GM19455 (cell line): ENCODE measurements at regions not wholly inside any gene's neighbourhood (a gene's known extent, or its start where the extent isn't known, plus 50 kb on each side); places are given as distances from the start of the nearest gene placed in this dataset.
A peak's percentile ranks its signal among the peaks of the same experiment; 100 is the strongest.

Source experiments
- ATAC-seq: cut with Tn5 transposase; IDR thresholded peaks from one replicate; pipeline ENCODE4 v1.9.1; 2021; ENCODE audit not compliant: unreplicated experiment

DNA sequence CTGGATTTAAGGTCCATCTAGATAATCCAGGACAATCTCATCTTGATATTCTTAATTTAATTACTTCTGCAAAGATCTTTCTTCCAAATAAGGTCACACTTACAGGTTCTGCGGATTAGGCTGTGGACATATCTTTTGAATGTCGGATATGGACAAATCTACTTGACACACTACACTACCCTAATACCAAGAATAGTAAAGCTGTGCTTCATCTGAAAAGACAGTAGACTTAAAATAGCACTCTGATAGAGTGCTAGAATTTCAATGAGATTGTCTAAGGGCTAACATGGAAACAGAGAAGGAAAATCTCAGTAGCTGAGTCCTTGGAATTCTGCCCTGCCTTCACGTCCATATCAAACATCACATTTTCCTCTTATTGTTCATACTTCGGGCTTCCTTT is 1238.0 kb downstream of the EPHA7 start:
- no peak for ATAC-seq

DNA sequence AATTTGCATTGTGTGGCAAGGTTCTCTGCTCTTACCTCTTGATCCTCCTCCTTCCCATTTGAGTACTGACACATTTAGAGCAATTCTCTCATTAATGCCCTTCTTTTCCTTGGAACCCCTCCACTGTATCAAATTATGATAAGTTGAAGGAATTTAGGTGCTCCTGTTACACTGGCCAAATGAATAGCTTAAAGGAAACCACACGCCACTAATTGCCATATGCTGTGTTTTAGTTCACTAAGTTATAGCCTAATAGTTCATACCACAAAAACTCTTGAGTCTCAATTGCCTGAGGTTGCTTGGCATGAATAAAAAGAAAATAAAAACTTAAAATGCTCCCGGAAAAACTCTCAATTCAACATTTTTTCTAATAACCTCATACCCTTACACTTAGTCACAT is 1239.3 kb downstream of the EPHA7 start:
- no peak for ATAC-seq

DNA sequence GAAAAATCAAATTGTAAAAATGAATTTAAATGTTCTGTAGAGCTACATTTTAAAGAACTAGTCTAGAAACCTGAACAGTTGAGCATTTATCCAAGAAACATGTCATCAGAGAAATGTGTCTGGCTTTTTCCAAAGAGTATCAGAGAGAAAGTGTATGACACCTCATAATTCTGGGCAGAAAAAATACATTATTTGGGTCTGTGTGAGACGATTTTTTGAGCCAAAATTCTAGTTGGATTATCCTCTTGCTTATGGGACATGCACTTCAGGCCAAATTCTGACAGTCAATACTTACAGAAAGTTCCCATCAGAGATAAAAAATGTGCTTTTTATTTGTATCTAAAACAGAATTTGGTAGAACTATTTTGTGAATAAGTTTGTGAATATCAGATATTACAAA is 1242.7 kb downstream of the EPHA7 start:
- ATAC-seq = no peak

DNA sequence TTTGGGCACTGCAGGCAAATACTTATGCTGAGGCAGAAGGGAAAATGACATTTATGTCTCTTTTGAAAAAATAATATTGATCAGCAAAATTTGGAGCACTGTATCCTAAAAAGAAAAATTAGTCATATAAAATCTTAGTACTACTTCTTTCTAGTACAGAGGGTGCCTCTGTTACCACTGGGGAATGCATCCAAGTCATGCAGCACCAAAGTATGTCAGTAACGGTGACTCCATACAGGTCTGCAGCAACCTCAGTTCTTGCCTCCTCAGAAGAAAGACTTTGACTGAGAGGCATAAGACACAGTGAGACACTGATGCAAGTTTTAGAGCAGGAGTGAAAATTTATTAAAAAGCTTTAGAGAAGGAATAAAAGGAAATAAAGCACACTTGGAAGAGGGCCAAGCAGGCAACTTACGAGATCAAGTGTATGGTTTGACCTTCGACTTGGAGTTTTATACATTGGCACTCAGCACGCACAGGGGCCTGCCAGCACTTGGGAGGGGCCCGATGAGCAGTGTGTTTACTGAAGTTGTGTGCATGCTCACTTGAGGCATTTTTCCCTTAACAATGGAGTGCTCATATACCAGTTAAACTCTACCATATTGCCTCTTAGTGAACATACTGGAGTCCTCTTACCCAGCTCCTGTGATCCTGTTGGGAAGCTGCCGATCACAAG is 1244.8 kb downstream of the EPHA7 start:
- ATAC-seq = no peak

DNA sequence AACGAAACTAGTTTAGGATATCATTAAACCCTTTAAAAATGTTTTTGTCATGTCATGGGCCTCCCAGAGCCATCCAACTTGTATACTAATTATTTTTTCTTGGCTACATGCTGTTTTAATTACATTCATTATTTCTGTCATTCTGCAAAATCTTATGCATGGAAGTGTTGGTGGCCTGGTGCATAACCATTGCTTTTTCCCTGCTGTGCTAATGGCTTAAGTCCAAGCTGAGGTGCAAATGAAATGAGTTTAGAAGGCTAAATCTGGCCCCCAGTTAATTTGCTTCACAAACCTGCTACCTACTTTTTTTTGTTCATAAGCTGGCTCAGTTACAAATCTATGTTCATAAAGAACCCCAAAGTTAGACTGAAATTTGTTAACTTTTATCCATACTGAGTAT is 1249.9 kb downstream of the EPHA7 start:
- no peak for ATAC-seq

DNA sequence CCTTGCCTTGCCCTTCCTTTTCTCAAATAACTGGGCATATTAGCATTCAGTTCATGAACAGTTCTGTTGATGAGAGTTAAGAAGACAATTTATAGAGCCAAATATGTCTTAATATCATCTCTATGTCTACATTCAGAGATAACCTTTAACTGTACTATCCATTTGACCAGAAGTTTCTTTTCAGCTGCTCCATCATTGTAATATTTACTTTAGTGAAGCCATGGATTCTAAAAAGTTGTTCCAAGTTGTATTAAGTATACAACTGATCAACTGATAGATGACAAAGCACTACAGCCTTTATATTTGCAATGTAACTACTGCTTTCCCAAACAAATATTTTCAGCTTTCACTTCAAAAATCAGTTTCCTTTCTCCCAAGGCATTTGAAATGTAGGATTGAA is 1252.7 kb downstream of the EPHA7 start:
- ATAC-seq = no peak

DNA sequence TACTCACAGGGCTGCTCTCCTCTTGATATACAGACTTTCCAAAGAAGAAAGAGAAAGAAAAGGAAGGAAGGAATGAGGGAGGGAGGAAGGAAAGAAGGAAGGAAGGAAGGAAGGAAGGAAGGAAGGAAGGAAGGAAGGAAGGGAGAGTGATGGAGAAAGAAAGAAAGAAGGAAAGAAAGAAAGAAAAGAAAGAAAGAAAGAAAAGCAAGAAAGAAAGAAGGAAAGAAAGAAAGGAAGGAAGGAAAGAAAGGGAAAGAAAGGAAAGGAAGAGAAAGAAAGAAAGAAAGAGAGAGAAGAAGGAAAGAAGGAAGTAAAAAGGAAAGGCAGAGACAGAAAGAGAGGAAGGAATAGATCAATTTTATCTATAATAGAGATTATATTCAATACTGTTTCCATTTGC is 1257.4 kb downstream of the EPHA7 start:
- ATAC-seq = no peak

DNA sequence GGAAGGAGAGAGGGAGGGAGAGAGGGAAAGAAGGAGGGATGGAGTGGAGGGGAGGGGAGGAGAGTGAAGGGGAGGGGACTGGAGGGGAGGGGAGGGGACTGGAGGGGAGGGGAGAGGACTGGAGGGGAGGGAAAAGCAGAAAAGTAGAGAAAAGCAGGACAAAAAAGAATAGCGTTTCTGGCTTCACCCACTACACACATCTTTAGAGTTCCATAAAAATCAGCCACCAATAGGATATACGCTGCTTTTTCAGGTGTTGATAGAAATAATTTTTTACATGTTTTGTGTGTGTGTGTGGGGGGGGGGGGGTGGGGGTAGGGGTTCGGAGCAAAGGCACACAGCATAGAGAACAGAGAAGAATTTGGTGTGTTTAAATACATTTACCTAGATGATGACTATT is 1259.1 kb downstream of the EPHA7 start:
- ATAC-seq = no peak

DNA sequence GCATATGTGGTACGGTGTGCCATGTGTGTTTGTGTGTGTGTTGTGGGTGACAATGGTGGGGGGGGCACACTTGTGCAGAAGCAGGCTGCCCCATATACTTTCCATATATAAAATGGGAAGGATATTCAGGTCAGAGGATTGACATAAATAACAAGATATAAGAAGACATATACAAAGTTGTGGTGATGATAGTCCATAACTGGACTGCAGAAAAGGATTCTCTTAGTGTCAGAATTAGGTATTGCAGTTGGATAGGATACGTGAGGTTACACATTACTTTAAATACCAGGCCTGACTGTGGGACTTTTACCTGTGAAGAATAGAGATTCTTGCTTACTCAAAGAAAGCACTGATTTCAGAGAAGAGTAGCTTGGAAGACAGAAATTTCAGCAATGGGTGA is 1260.3 kb downstream of the EPHA7 start:
- peak; percentile 57 for ATAC-seq

DNA sequence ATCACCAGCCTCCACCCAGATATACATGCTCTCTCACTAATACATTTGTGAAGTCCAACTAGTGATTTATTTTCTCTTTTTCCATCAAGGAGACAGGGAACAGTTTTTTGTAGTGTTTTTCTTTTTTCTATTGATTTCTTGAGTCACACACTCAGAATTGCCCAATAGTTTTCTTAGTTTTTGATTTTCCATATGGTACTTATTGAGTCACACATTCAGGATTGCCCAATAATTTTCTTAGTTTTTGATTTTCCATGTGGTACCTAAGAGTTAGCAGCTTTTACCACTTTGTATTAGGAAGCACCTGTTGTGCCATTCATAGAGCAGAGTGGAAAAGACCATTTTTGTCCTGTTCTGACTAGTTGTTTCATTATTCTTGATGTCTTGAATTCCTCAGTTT is 1268.8 kb downstream of the EPHA7 start:
- no peak for ATAC-seq

DNA sequence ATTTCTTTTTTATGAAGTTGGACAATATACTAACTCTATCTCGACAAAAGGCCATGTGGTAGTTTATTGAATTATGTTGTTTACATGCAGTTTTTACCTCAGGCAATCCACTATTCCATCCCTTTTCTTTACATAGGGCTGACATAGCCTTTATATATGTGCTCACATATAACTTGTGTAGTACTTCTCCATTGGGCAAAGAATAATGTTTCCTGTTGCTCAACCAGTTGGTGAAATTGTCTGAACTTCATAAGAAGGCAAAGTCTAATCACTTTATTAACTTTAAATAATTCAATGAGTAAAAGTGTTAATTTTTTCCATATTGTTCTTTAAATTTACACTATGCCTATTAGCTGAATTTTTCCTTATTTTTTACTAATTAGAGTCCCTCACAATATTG is 1272.1 kb downstream of the EPHA7 start:
- no peak for ATAC-seq

DNA sequence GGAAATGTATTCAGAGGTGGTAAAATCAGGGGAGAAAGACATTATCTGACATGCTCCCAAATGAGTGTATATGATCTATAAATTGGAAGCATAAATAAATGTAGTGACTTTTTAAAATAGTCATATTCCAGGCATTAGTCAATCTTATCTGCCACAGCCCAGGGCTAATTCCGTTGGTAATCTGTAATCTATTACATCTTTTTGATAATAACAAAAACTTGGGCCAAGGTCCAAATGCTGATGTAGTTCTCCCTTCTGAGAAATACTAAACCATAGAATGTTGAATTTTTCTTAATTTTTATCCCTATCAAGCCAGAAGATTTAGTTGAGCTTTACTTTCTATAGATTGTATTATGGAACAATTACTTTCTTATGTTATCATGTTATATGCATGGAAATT is 1279.8 kb downstream of the EPHA7 start:
- no peak for ATAC-seq

DNA sequence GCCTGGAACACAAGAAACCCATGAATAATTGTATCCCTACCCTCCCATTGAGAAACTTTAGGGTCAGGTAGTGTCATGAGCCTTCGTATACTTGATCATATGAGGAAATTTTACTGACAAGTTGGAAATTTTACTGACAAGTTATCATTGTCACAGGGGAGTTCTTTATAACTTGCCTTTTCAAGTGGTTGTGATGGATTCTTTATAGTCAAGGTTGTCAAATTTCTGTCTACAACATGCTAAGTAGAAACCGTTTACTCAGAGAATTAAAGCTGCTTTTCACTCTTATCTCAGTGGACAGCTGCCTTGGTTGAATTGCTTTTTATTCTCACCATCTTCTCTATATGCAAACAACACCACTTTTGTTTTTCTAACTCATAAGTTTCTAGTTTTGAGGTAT is 1286.4 kb downstream of the EPHA7 start:
- ATAC-seq = no peak

DNA sequence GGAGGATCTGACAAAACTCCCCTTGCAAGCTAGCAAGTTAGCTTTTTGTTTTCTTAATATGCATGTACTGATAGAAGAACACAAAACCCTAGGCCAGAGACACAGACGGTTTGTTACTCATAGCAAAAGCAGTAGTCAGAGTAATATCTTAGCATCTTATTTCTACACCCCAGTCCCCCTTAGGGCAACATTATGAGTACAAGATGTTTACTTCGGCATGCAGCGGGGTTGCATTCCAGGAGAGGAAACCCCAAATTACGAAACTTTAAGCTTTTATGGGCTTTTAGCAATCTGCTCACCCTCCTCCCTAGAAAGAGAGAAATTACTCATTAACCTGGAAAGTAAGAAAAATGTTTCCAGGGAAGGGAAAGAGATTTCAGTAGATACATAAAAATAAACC is 1286.9 kb downstream of the EPHA7 start:
- ATAC-seq = no peak

DNA sequence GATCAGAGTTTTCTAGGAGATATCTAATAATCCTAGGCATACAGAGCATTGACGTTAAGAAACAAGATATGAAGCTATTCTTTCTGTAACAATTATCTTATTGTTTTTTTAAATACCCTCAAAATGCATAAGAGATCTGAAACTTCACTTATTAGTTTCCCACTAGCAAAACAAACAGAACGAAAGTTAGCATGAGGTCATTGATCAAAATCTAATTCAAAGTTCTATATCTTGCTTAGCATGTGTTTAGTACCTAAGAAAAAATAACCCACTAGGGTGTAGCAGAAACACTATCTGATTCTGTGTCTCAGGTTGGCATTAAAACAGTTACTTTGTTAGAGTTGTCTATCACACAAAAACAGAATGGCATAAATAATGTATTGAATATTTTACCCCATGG is 1288.4 kb downstream of the EPHA7 start:
- ATAC-seq = no peak

DNA sequence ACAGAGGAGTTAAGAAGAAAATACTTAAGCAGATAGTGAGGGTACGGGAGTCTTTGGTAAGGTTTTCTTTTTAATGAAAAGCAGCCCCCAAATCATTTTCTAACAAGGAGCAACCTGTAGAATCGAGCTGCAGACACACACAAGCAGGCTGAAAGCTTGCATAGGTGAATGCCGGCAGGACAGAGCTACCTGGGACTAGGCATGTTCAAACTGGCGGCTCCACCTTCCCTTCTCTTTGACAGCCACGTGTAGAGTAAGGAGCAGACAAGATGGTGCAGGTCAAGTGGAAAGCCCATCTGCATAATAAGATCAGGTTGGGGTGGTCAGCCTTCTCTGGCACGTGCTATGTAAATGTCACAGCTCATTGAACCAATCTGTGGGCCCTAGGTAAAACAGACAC is 1292.4 kb downstream of the EPHA7 start:
- no peak for ATAC-seq

DNA sequence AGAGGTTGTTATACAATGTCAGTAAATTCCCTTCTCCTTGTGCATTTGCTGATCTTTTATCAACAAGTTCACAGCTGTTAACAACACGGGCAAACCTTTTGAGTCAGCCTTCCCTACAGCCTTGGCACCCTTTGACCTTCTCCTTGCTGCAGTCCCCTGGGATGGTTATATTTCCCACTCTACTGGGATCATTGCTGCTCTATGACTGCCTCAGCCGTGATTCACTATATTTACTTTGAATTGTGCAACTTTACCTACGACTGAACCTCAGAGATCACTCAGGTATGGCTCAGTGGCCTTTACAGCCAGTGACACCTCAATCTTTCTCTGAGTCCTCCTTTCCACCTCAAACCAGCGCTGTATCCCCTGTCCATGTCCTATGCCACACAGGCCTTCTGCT is 1293.3 kb downstream of the EPHA7 start:
- ATAC-seq = no peak

DNA sequence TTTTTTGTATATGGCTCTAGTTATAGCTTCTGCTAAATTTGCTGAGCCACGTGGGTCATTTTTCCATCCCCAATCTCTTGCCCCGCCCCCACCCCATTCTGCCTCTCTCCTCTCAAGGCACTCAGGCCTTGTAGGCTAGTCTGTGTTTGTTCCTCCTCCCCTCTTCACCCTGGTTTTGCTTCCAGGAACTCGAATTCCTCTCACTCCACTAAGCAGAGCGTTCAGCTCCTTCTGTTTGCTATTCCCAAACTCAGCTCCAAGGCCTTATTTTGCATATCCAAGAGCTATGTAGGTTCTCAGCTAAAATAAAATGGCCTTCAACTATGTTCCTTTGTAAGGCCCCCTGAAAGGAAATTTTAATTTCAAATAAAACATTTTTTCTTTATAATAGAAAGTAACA is 1293.7 kb downstream of the EPHA7 start:
- ATAC-seq = no peak

DNA sequence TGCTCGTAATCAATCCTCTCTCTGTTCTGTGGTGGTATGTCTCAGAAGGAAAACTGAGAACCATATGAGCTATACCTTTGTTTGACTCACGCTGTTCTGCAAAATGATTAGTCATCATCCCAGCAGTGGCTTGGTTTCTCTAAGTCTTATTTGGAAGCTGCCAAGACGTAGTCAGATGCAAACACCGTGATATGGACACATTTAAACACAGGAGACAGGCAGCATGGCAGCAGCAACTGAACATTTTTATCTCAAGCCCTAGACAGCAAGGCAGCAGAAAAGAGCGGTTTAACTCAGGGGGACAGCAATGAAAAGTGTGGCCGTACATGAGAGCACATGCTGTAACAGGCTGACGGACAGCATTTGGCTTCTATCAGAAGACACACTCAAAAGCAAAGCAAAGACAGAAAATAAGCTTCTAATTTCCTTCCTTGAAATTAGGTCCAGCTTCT is 1295.1 kb downstream of the EPHA7 start:
- no peak for ATAC-seq

DNA sequence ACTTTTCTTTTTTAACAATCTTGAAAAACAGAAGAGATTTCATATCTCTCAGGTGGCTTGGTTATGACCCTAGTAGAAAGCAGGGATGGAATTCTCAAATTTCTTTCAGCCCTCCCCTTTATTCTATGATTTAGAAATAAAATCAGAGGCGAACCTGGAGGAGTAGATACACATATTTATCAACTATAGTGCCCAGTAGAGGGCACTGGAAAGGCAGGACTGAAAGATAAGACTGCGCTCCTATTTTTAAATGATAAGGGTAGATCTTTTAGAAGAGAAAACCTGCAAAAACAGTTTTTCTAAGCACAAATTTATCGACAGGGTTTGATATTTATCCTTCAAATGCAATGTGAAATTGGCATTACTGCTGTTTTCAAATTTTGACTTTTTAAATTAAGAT is 1296.6 kb downstream of the EPHA7 start:
- no peak for ATAC-seq

DNA sequence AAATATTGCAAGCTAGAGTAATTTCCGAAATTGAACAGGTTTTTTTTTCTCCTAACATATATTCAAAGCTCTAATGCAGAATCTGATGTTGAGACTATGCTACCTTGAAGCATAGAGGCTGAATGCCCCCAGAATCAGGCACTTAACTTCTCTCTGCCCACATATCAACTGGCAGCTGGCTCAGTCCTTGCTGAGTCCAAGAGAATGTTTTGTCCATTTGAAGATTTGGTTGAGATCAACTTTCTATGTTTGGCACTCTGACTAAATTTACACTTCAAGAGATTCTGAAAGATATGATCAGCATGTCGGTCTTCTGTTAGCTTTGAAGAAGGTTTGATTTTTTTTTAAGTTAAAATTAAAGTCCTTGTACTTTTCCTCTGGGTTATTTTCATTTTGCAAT is 1298.1 kb downstream of the EPHA7 start:
- no peak for ATAC-seq

DNA sequence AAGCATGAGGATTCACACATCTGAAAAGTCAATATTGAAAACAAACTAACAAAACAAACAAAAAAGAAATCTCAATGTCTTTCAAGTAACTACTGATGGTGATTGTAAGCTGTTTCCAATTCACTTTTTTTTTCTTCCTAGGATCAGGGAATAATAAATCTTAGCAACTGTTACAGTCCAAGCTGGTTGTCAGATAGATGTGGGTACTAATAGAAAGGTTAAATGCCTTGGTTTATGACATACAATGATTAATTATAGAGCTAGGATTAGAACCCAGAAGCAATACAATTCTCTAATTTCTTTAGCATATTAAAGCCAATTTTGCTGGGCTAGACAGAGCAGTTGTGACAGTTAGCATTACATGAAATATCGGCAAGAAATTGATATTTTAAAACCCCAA is 1301.6 kb downstream of the EPHA7 start:
- no peak for ATAC-seq

DNA sequence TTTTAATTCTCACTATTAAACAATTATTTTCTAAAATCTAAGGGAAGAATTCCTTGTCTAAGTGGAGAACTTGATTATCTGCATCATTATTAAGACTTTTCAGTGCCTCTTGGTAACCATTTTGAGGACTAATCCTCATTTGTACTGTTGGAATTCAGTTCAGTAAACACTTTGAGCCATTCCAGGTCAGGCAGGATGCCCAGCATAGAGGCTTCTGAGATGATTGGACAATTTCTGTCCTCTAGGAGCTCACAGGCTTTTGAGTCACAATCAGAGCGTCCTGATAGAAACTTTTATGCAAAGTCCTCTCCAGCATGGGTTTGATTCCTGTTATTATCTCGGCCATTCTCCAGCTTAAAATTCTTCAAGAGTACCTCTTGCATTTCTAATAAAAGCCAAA is 1304.6 kb downstream of the EPHA7 start:
- ATAC-seq = no peak
